ENCODE measurements at regions not wholly inside any gene's neighbourhood (a gene's known extent, or its start where the extent isn't known, plus 50 kb on each side); places are given as distances from the start of the nearest gene placed in this dataset.

- DNase-seq (ENCODE audit: low spot score) = no peak
- TF ChIP-seq CTCF (IDR thresholded peaks at IDR 0.05; ENCODE audit: extremely low read depth, insufficient read depth, missing control alignments) = no peak
- in situ Hi-C loops (cut with MboI; ENCODE audit: low pct_unique_long_range_greater_than_20kb, low sequenced_read_pairs, unreplicated experiment) = no loop called here
Observed at GRCh38 chr3:16800361-16800760, 84.4 kb upstream of the PLCL2 start.

DNA sequence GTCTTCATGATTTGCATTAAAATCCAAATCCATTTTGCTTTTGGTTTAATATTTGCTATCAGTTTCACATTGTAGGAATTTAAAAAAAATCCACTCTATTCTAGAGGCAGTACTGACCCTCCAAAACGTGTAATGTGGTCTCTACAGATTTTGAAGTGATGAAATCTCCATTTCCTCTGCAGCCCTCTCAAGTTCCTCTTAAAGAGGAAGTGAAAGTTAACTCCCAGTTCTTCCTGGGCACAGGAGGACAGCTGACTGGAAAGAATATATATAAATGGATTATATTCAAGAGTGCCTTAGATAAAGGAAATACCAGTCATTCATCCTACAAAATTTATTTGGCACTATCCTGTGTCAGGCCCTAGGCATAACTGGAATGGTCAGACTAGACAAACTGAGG lies 83.5 kb upstream of the PLCL2 start:
- in situ Hi-C loops (cut with MboI; ENCODE audit: low pct_unique_long_range_greater_than_20kb, low sequenced_read_pairs, unreplicated experiment) = no loop called here
- TF ChIP-seq CTCF (IDR thresholded peaks at IDR 0.05; ENCODE audit: extremely low read depth, insufficient read depth, missing control alignments) = no peak
- DNase-seq (ENCODE audit: low spot score) = no peak

- no peak for TF ChIP-seq CTCF (IDR thresholded peaks at IDR 0.05; ENCODE audit: extremely low read depth, insufficient read depth, missing control alignments)
- no peak for DNase-seq (ENCODE audit: low spot score)
- in situ Hi-C loops (cut with MboI; ENCODE audit: low pct_unique_long_range_greater_than_20kb, low sequenced_read_pairs, unreplicated experiment) = no loop called here
Observed at GRCh38 chr3:16801698-16802097, 83.1 kb upstream of the PLCL2 start.

- no peak for TF ChIP-seq CTCF (IDR thresholded peaks at IDR 0.05; ENCODE audit: extremely low read depth, insufficient read depth, missing control alignments)
- DNase-seq (ENCODE audit: low spot score) = no peak
- in situ Hi-C loops (cut with MboI; ENCODE audit: low pct_unique_long_range_greater_than_20kb, low sequenced_read_pairs, unreplicated experiment) = no loop called here
Observed at GRCh38 chr3:16802389-16802788, 82.4 kb upstream of the PLCL2 start.

DNA sequence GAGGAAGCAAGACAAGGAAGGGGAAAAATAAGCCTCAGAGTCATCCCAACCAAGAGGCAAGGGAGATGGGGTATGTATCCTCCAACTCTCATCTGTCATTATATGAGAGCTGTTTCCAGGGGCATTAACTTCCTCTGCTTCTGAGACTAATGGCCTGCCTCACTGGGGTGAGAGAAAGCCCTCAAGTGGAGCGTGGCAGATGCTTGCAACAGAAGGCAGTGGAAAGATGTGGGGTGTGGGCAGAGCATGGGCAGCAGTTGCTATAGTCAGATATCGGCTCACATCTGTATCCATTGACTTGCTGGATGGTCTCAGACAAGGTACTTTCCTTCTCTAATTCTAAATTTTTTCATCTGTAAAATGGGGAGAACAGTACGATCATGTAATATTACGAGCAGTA lies 81.7 kb upstream of the PLCL2 start:
- no peak for DNase-seq (ENCODE audit: low spot score)
- no peak for TF ChIP-seq CTCF (IDR thresholded peaks at IDR 0.05; ENCODE audit: extremely low read depth, insufficient read depth, missing control alignments)
- in situ Hi-C loops (cut with MboI; ENCODE audit: low pct_unique_long_range_greater_than_20kb, low sequenced_read_pairs, unreplicated experiment) = no loop called here

DNA sequence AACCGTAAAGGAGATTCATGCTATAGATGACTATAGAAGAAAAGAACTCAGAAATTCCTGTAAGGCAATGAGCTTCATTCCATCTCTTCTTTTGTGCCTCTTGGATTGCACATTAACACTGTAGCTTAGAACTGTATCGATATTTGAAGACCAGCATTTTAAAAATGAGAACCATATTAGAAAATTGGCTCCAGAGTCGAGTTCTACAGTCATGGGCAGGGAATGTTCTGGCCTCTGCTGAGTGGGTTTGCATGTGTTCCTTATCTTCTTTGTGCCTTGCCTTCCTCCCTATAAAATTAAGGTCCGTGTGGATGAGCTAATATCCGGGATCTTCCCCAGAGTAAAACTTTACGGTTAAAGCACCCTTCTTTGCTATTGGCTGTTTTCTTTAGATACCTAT lies 77.4 kb upstream of the PLCL2 start:
- DNase-seq (ENCODE audit: low spot score) = no peak

More for the DNA sequence above, 77.4 kb upstream of the PLCL2 start:
- no peak for TF ChIP-seq CTCF (IDR thresholded peaks at IDR 0.05; ENCODE audit: extremely low read depth, insufficient read depth, missing control alignments)
- in situ Hi-C loops (cut with MboI; ENCODE audit: low pct_unique_long_range_greater_than_20kb, low sequenced_read_pairs, unreplicated experiment) = no loop called here

All from GM13977 (cell line).